ENCODE measurements at regions not wholly inside any gene's neighbourhood (a gene's known extent, or its start where the extent isn't known, plus 50 kb on each side); places are given as distances from the start of the nearest gene placed in this dataset.

- TF ChIP-seq POLR2A (IDR thresholded peaks at IDR 0.05): no peak
- TF ChIP-seq CTCF (IDR thresholded peaks at IDR 0.05): no peak
Measured at GRCh38 chr1:229149435-229149834, 121.5 kb upstream of the RAB4A start.

All from prostate gland (tissue), 2 donors.